ENCODE measurements at regions not wholly inside any gene's neighbourhood (a gene's known extent, or its start where the extent isn't known, plus 50 kb on each side); places are given as distances from the start of the nearest gene placed in this dataset.

GRCh38 chr17:69716556-69716955 is 302.1 kb downstream of the MAP2K6 start:
- Histone ChIP-seq H3K4me1 (no peaks in the 10 kb centered on the region), H3K36me3 (replicated peaks) (no peaks in the 10 kb centered on the region), H3K9me3 (no peaks in the 10 kb centered on the region), H3K27me3 (ENCODE audit: low read depth) (no peaks in the 10 kb centered on the region), H3K4me3 (no peak overlapping the region)
- in situ Hi-C loops (cut with MboI; ENCODE audit: low sequenced_read_pairs) = no loop called here
- DNase-seq (ENCODE audit: low spot score in 2 of 2) = no peak

- H3K4me3 ChIP-seq = no peak overlapping the region
- in situ Hi-C loops (cut with MboI; ENCODE audit: low sequenced_read_pairs) = no loop called here
- no peaks in the 10 kb centered on the region for H3K27me3 ChIP-seq (ENCODE audit: low read depth)
- H3K9me3 ChIP-seq = no peaks in the 10 kb centered on the region
- H3K36me3 ChIP-seq (replicated peaks) = no peaks in the 10 kb centered on the region
- no peaks in the 10 kb centered on the region for H3K4me1 ChIP-seq
- no peak for DNase-seq (ENCODE audit: low spot score in 2 of 2)
Measured at GRCh38 chr17:69717214-69717613, 302.7 kb downstream of the MAP2K6 start.

GRCh38 chr17:69717819-69718218 is 303.3 kb downstream of the MAP2K6 start:
- Histone ChIP-seq H3K9me3 (no peaks in the 10 kb centered on the region), H3K4me1 (no peaks in the 10 kb centered on the region), H3K4me3 (no peak overlapping the region), H3K36me3 (replicated peaks) (no peaks in the 10 kb centered on the region), H3K27me3 (ENCODE audit: low read depth) (no peaks in the 10 kb centered on the region)
- in situ Hi-C loops (cut with MboI; ENCODE audit: low sequenced_read_pairs) = no loop called here
- DNase-seq (ENCODE audit: low spot score in 2 of 2) = no peak

GRCh38 chr17:69719474-69720048 is 305.1 kb downstream of the MAP2K6 start:
- no peaks in the 10 kb centered on the region for H3K36me3 ChIP-seq (replicated peaks)
- DNase-seq (ENCODE audit: low spot score in 2 of 2) = no peak
- H3K4me1 ChIP-seq = no peaks in the 10 kb centered on the region
- H3K4me3 ChIP-seq = no peak overlapping the region
- no peaks in the 10 kb centered on the region for H3K27me3 ChIP-seq (ENCODE audit: low read depth)
- in situ Hi-C loops (cut with MboI; ENCODE audit: low sequenced_read_pairs) = no loop called here
- H3K9me3 ChIP-seq = no peaks in the 10 kb centered on the region

GRCh38 chr17:69722518-69722917 is 308.0 kb downstream of the MAP2K6 start:
- Histone ChIP-seq H3K9me3 (no peaks in the 10 kb centered on the region), H3K27me3 (ENCODE audit: low read depth) (no peaks in the 10 kb centered on the region), H3K4me1 (no peaks in the 10 kb centered on the region), H3K36me3 (replicated peaks) (no peaks in the 10 kb centered on the region), H3K4me3 (no peak overlapping the region)
- no peak for DNase-seq (ENCODE audit: low spot score in 2 of 2)
- in situ Hi-C loops (cut with MboI; ENCODE audit: low sequenced_read_pairs) = no loop called here

GRCh38 chr17:69723316-69723715 is 308.8 kb downstream of the MAP2K6 start:
- Histone ChIP-seq H3K27me3 (ENCODE audit: low read depth) (no peaks in the 10 kb centered on the region), H3K4me1 (no peaks in the 10 kb centered on the region), H3K9me3 (no peaks in the 10 kb centered on the region), H3K36me3 (replicated peaks) (no peaks in the 10 kb centered on the region), H3K4me3 (no peak overlapping the region)
- DNase-seq (ENCODE audit: low spot score in 2 of 2) = no peak
- in situ Hi-C loops (cut with MboI; ENCODE audit: low sequenced_read_pairs) = no loop called here

- H3K36me3 ChIP-seq (replicated peaks) = no peaks in the 10 kb centered on the region
- no peaks in the 10 kb centered on the region for H3K4me1 ChIP-seq
- H3K9me3 ChIP-seq = no peaks in the 10 kb centered on the region
- no peak for DNase-seq (ENCODE audit: low spot score in 2 of 2)
- H3K4me3 ChIP-seq = no peak overlapping the region
- in situ Hi-C loops (cut with MboI; ENCODE audit: low sequenced_read_pairs) = no loop called here
- no peaks in the 10 kb centered on the region for H3K27me3 ChIP-seq (ENCODE audit: low read depth)
Measured at GRCh38 chr17:69723741-69724140, 309.2 kb downstream of the MAP2K6 start.

- Histone ChIP-seq H3K4me1 (no peaks in the 10 kb centered on the region), H3K9me3 (no peaks in the 10 kb centered on the region), H3K27me3 (ENCODE audit: low read depth) (no peaks in the 10 kb centered on the region), H3K4me3 (no peak overlapping the region), H3K36me3 (replicated peaks) (no peaks in the 10 kb centered on the region)
- in situ Hi-C loops (cut with MboI; ENCODE audit: low sequenced_read_pairs) = no loop called here
- no peak for DNase-seq (ENCODE audit: low spot score in 2 of 2)
Measured at GRCh38 chr17:69724238-69724637, 309.7 kb downstream of the MAP2K6 start.

- H3K9me3 ChIP-seq = no peaks in the 10 kb centered on the region
- no peaks in the 10 kb centered on the region for H3K27me3 ChIP-seq (ENCODE audit: low read depth)
- no peaks in the 10 kb centered on the region for H3K4me1 ChIP-seq
- no peak overlapping the region for H3K4me3 ChIP-seq
- no peak for DNase-seq (ENCODE audit: low spot score in 2 of 2)
- in situ Hi-C loops (cut with MboI; ENCODE audit: low sequenced_read_pairs) = no loop called here
- H3K36me3 ChIP-seq (replicated peaks) = no peaks in the 10 kb centered on the region
Measured at GRCh38 chr17:69725146-69725545, 310.6 kb downstream of the MAP2K6 start.

GRCh38 chr17:69728816-69729215 is 314.3 kb downstream of the MAP2K6 start:
- no peaks in the 10 kb centered on the region for H3K9me3 ChIP-seq
- in situ Hi-C loops (cut with MboI; ENCODE audit: low sequenced_read_pairs) = no loop called here
- no peaks in the 10 kb centered on the region for H3K36me3 ChIP-seq (replicated peaks)

GRCh38 chr17:69729944-69730343 is 315.4 kb downstream of the MAP2K6 start:
- H3K27me3 ChIP-seq (ENCODE audit: low read depth) = no peaks in the 10 kb centered on the region
- H3K4me1 ChIP-seq = no peaks in the 10 kb centered on the region
- H3K4me3 ChIP-seq = no peak overlapping the region
- H3K9me3 ChIP-seq = no peaks in the 10 kb centered on the region
- in situ Hi-C loops (cut with MboI; ENCODE audit: low sequenced_read_pairs) = no loop called here
- DNase-seq (ENCODE audit: low spot score in 2 of 2) = no peak
- H3K36me3 ChIP-seq (replicated peaks) = no peaks in the 10 kb centered on the region

More at GRCh38 chr17:69728816-69729215, 314.3 kb downstream of the MAP2K6 start:
- no peak for DNase-seq (ENCODE audit: low spot score in 2 of 2)
- no peaks in the 10 kb centered on the region for H3K4me1 ChIP-seq
- H3K27me3 ChIP-seq (ENCODE audit: low read depth) = no peaks in the 10 kb centered on the region
- no peak overlapping the region for H3K4me3 ChIP-seq

- in situ Hi-C loops (cut with MboI; ENCODE audit: low sequenced_read_pairs) = no loop called here
- no peaks in the 10 kb centered on the region for H3K4me1 ChIP-seq
- H3K36me3 ChIP-seq (replicated peaks) = no peaks in the 10 kb centered on the region
- no peak for DNase-seq (ENCODE audit: low spot score in 2 of 2)
- H3K9me3 ChIP-seq = no peaks in the 10 kb centered on the region
- H3K4me3 ChIP-seq = no peak overlapping the region
- no peaks in the 10 kb centered on the region for H3K27me3 ChIP-seq (ENCODE audit: low read depth)
Measured at GRCh38 chr17:69732272-69732918, 317.9 kb downstream of the MAP2K6 start.

GRCh38 chr17:69733171-69734012 is 318.9 kb downstream of the MAP2K6 start:
- in situ Hi-C loops (cut with MboI; ENCODE audit: low sequenced_read_pairs) = no loop called here
- Histone ChIP-seq H3K4me1 (no peaks in the 10 kb centered on the region), H3K4me3 (no peak overlapping the region), H3K9me3 (no peaks in the 10 kb centered on the region), H3K27me3 (ENCODE audit: low read depth) (no peaks in the 10 kb centered on the region), H3K36me3 (replicated peaks) (no peaks in the 10 kb centered on the region)
- no peak for DNase-seq (ENCODE audit: low spot score in 2 of 2)

GRCh38 chr17:69734656-69735055 is 320.2 kb downstream of the MAP2K6 start:
- H3K9me3 ChIP-seq = no peaks in the 10 kb centered on the region

More at GRCh38 chr17:69734656-69735055, 320.2 kb downstream of the MAP2K6 start:
- no peak for DNase-seq (ENCODE audit: low spot score in 2 of 2)
- no peaks in the 10 kb centered on the region for H3K27me3 ChIP-seq (ENCODE audit: low read depth)
- no peaks in the 10 kb centered on the region for H3K4me1 ChIP-seq
- H3K36me3 ChIP-seq (replicated peaks) = no peaks in the 10 kb centered on the region
- in situ Hi-C loops (cut with MboI; ENCODE audit: low sequenced_read_pairs) = no loop called here
- no peak overlapping the region for H3K4me3 ChIP-seq

Data from HAP-1 (cell line).